Endothelial cell of umbilical vein (primary cell): ENCODE measurements at regions not wholly inside any gene's neighbourhood (a gene's known extent, or its start where the extent isn't known, plus 50 kb on each side); places are given as distances from the start of the nearest gene placed in this dataset.

Source experiments
- BruUV-seq: library from RNA; stranded (reverse); fragments of 400-500 nt; replicated peaks from 2 replicates; lab custom pipeline; 2021; lab: Mats Ljungman, UMichigan
- CTCF ChIA-PET: fragments of 300-600, 350-600 bp; sonication (Branson Sonifier 250); formaldehyde crosslinking; loops from one replicate; lab custom pipeline; 2021; ENCODE audit warnings: antibody characterized with exemption, inconsistent platforms; lab: Charles Lee
- POLR2A ChIA-PET: fragments of 300-600, 350-600 bp; sonication (Branson Sonifier 250); formaldehyde crosslinking; loops from one replicate; lab custom pipeline; 2021; ENCODE audit warnings: antibody characterized with exemption, inconsistent platforms; lab: Charles Lee
- DNase-seq: peaks from one replicate; pipeline ENCODE4 v3.0.0-alpha.2; 2011; ENCODE audit warnings: low read depth, low spot score
- FAIRE-seq: peaks from 2 replicates; lab custom pipeline; 2011; peaks lifted over from hg19 to GRCh38; lab: Jason Lieb, UNC
- H2AFZ ChIP-seq: 2 replicates; pipeline ENCODE4 v1.6.0; 2012; ENCODE audit warnings: low read depth, low read length, control low read depth, inconsistent platforms
- H3K27ac ChIP-seq: 2 replicates; pipeline ENCODE4 v1.5.1; 2011; ENCODE audit warnings: low read depth, mild to moderate bottlenecking, control low read depth, low read length, moderate library complexity; ENCODE audit not compliant: insufficient read depth
- H3K27me3 ChIP-seq, 2 experiments: 2 replicates each; pipeline versions ENCODE4 v1.6.0 to v1.6.1; 2011; ENCODE audit warnings: low read length in 2 of 2, mixed read lengths in 1 of 2; ENCODE audit not compliant: control insufficient read depth in 2 of 2, insufficient read depth in 2 of 2
- H3K36me3 ChIP-seq, 2 experiments: 2 replicates in 1 of 2; 3 replicates in 1 of 2; pipeline ENCODE4 v1.5.1; 2011; ENCODE audit warnings: low read length in 2 of 2, mild to moderate bottlenecking in 1 of 2, moderate library complexity in 1 of 2; ENCODE audit not compliant: control insufficient read depth in 2 of 2, insufficient read depth in 2 of 2; ENCODE audit errors: extremely low read depth in 1 of 2
- H3K4me1 ChIP-seq: 3 replicates; pipeline ENCODE4 v1.5.1; 2011; ENCODE audit warnings: mild to moderate bottlenecking, low read length; ENCODE audit not compliant: control insufficient read depth, insufficient read depth; ENCODE audit errors: extremely low read depth
- H3K4me2 ChIP-seq: 2 replicates; pipeline ENCODE4 v1.6.1; 2011; ENCODE audit warnings: low read length, control low read depth, mixed read lengths; ENCODE audit not compliant: insufficient read depth
- H3K4me3 ChIP-seq, 3 experiments: fragments of 200-600 bp in 1 of 3; sonication (generic), shearing (Covaris generic) in 1 of 3; replicated peaks in 1 of 3; 2 replicates each; pipeline ENCODE4 v1.5.1; 2011 to 2016; ENCODE audit warnings: control low read depth in 3 of 3, low read length in 3 of 3, mild to moderate bottlenecking in 2 of 3, inconsistent platforms in 1 of 3, low read depth in 1 of 3, moderate library complexity in 1 of 3; ENCODE audit not compliant: insufficient read depth in 1 of 3
- H3K79me2 ChIP-seq: 2 replicates; pipeline ENCODE4 v1.6.0; 2012; ENCODE audit warnings: low read length, inconsistent platforms; ENCODE audit not compliant: control insufficient read depth, insufficient read depth
- H3K9ac ChIP-seq: replicated peaks from 2 replicates; pipeline ENCODE3; 2011; ENCODE audit warnings: low read length, control low read depth; ENCODE audit not compliant: insufficient read depth; ENCODE audit errors: extremely low read depth
- H3K9me1 ChIP-seq: replicated peaks from 3 replicates; pipeline ENCODE4 v1.6.0; 2011; ENCODE audit warnings: mild to moderate bottlenecking, low read length; ENCODE audit not compliant: control insufficient read depth, insufficient read depth; ENCODE audit errors: extremely low read depth
- H3K9me3 ChIP-seq: replicated peaks from 2 replicates; pipeline ENCODE4 v1.5.1; 2012; ENCODE audit warnings: low read length, inconsistent platforms; ENCODE audit not compliant: control insufficient read depth, insufficient read depth
- H4K20me1 ChIP-seq: replicated peaks from 2 replicates; pipeline ENCODE3; 2011; ENCODE audit warnings: mild to moderate bottlenecking, low read length; ENCODE audit not compliant: control insufficient read depth, insufficient read depth; ENCODE audit errors: extremely low read depth
- EZH2 ChIP-seq: IDR thresholded peaks from 2 replicates; pipeline ENCODE4 v1.6.1; 2012; ENCODE audit warnings: borderline replicate concordance, low read depth, mild to moderate bottlenecking, moderate library complexity, low read length, inconsistent platforms; ENCODE audit not compliant: severe bottlenecking
- FOS ChIP-seq: IDR thresholded peaks from 2 replicates; pipeline ENCODE4 v1.6.1; 2011; ENCODE audit warnings: mild to moderate bottlenecking, low read length, moderate library complexity, borderline replicate concordance; ENCODE audit not compliant: insufficient read depth
- GATA2 ChIP-seq: IDR thresholded peaks from 2 replicates; pipeline ENCODE4 v1.7.0; 2011; ENCODE audit warnings: low read depth, mild to moderate bottlenecking, moderate library complexity, mixed read lengths, low read length; ENCODE audit not compliant: insufficient read length, insufficient read depth
- JUN ChIP-seq: IDR thresholded peaks from 2 replicates; pipeline ENCODE4 v1.6.1; 2011; ENCODE audit warnings: borderline replicate concordance, low read depth; ENCODE audit not compliant: insufficient read length, insufficient read depth
- MYC ChIP-seq: IDR thresholded peaks from one replicate; pipeline ENCODE4 v1.6.1; 2011; ENCODE audit warnings: mild to moderate bottlenecking, low read depth, low read length
- POLR2A ChIP-seq: IDR thresholded peaks from 2 replicates; pipeline ENCODE4 v1.6.1; 2012; ENCODE audit warnings: low read depth, mild to moderate bottlenecking, control low read depth, low read length
- POLR2AphosphoS5 ChIP-seq: IDR thresholded peaks from 2 replicates; pipeline ENCODE4 v1.6.1; 2012; ENCODE audit warnings: low read depth, mild to moderate bottlenecking, control low read depth, low read length, moderate library complexity; ENCODE audit not compliant: insufficient read depth
- dilution Hi-C: fragments of 300-500 bp; cut with MboI; formaldehyde crosslinking; loops from one replicate; pipeline ENCODE4 v1.15.0; 2019; ENCODE audit warnings: low sequenced_read_pairs; ENCODE audit not compliant: extremely low pct_ligation_motif_present
- intact Hi-C: fragments of 100-400 bp; cut with micrococcal nuclease; formaldehyde crosslinking; loops from one replicate; pipeline ENCODE4 v1.10.0; 2022
- TF ChIP-seq, protein P1 (sequence below), 2 donors: IDR thresholded peaks; 1 replicate in 1 of 2; 2 replicates in 1 of 2; pipeline ENCODE4 v1.5.1; 2011; ENCODE audit warnings: low read length in 2 of 2, mild to moderate bottlenecking in 2 of 2, moderate library complexity in 2 of 2, control low read depth in 1 of 2, inconsistent platforms in 1 of 2, low read depth in 1 of 2; ENCODE audit not compliant: insufficient read depth in 1 of 2; ENCODE audit errors: extremely low read depth in 1 of 2
- TF ChIP-seq, protein P2 (sequence below): IDR thresholded peaks from 2 replicates; pipeline ENCODE4 v1.6.1; 2011; ENCODE audit not compliant: insufficient read depth, insufficient read length

DNA sequence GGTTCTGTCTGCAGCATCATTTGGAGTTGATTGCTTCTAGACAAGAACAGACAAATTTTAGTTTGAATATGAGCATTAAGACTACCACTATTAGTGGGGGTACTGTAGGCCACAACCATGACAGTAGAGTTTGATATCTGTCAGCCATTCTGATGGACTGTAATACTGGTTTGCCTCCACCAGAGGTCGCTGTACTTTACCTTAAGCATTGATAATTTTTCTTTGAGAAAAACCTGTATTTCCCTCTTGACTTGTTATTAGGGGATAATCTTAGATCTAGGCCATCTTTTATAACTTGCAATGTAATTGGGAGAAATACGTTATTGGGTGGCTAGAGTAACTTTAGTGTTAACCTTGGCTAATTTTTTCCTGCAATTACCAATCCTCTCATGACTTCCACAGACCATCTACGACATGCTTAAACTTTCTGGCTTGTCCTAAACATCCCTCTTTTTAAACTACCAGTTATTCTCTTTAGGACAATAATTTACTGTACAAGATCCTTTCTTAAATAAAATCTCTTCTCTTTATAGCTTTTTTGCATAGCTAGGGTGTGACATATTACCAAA, 562.4 kb downstream of the MAGEB5 start:
- Histone ChIP-seq H3K9me1 (no peaks in the 10 kb centered on the region), H2AFZ (no peak overlapping the region), H3K27ac (no peak overlapping the region), H3K36me3 (no peaks in the 10 kb centered on the region), H3K27me3 (no peaks in the 10 kb centered on the region), H3K79me2 (no peaks in the 10 kb centered on the region), H3K9ac (no peak overlapping the region), H3K4me3 (no peak overlapping the region), H3K4me2 (no peak overlapping the region), H3K9me3 (no peaks in the 10 kb centered on the region), H3K4me1 (no peaks in the 10 kb centered on the region), H4K20me1 (no peaks in the 10 kb centered on the region)
- dilution Hi-C loops: no loop called here
- BruUV-seq: no TSS peak
- DNase-seq (no peak), FAIRE-seq (no peak)
- no peak for TF ChIP-seq POLR2A
- TF ChIP-seq JUN: no peak
- no peak for TF ChIP-seq EZH2
- TF ChIP-seq POLR2AphosphoS5: no peak
- TF ChIP-seq, protein P1, sequence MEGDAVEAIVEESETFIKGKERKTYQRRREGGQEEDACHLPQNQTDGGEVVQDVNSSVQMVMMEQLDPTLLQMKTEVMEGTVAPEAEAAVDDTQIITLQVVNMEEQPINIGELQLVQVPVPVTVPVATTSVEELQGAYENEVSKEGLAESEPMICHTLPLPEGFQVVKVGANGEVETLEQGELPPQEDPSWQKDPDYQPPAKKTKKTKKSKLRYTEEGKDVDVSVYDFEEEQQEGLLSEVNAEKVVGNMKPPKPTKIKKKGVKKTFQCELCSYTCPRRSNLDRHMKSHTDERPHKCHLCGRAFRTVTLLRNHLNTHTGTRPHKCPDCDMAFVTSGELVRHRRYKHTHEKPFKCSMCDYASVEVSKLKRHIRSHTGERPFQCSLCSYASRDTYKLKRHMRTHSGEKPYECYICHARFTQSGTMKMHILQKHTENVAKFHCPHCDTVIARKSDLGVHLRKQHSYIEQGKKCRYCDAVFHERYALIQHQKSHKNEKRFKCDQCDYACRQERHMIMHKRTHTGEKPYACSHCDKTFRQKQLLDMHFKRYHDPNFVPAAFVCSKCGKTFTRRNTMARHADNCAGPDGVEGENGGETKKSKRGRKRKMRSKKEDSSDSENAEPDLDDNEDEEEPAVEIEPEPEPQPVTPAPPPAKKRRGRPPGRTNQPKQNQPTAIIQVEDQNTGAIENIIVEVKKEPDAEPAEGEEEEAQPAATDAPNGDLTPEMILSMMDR (IDR thresholded peaks at IDR 0.05; ENCODE audit: extremely low read depth in 1 of 2, insufficient read depth in 1 of 2, low read depth in 1 of 2, low read length in 2 of 2): no peak
- TF ChIP-seq MYC: no peak
- TF ChIP-seq, protein P2, sequence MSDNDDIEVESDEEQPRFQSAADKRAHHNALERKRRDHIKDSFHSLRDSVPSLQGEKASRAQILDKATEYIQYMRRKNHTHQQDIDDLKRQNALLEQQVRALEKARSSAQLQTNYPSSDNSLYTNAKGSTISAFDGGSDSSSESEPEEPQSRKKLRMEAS: no peak
- no peak for TF ChIP-seq FOS
- TF ChIP-seq GATA2: no peak
- intact Hi-C loops: no loop called here
- ChIA-PET CTCF (no interaction called here), POLR2A (no interaction called here)
